ENCODE measurements at regions not wholly inside any gene's neighbourhood (a gene's known extent, or its start where the extent isn't known, plus 50 kb on each side); places are given as distances from the start of the nearest gene placed in this dataset.

DNA sequence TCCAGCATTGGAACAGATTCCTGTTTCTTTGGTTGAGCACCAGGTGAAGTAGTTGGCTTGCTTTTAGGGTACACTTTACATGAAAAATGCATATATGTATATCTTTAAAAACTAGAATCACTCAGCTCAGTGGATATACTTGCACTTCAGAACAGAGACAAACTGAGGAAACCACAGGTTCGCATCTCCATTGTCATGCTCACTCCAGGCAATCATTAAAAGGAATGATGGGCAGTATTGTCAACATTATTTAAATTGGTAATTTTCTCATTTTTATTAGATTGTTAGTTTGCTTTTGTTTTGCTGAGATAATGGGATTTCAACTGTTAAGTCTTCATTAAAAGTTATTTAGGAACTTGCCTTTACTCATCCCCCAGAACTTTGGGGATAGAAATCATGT lies 71.0 kb upstream of the NELL2 start:
- TF ChIP-seq POLR2AphosphoS5 (IDR thresholded peaks at IDR 0.05; ENCODE audit: borderline replicate concordance, low read depth, low read length) = no peak
- no peak for TF ChIP-seq EZH2 (IDR thresholded peaks at IDR 0.05)
